ENCODE measurements at regions not wholly inside any gene's neighbourhood (a gene's known extent, or its start where the extent isn't known, plus 50 kb on each side); places are given as distances from the start of the nearest gene placed in this dataset.

GRCh38 chr1:208510192-208510952 lies 266.2 kb upstream of the PLXNA2 start:
- Histone ChIP-seq H3K36me3 (ENCODE audit: low read depth) (no peaks in the 10 kb centered on the region), H3K9me2 (ENCODE audit: insufficient read depth) (no peaks in the 10 kb centered on the region), H3K4me3 (no peak overlapping the region), H3K27me3 (replicated peaks; ENCODE audit: insufficient read depth) (no peaks in the 10 kb centered on the region), H2AFZ (no peak overlapping the region), H3K4me2 (ENCODE audit: unreplicated experiment) (no peak overlapping the region), H3K4me1 (ENCODE audit: insufficient read depth) (no peaks in the 10 kb centered on the region), H3K79me2 (ENCODE audit: insufficient read depth) (no peaks in the 10 kb centered on the region), H4K20me1 (ENCODE audit: insufficient read depth) (no peaks in the 10 kb centered on the region), H3K27ac (no peak overlapping the region), H3K9ac (no peak overlapping the region), H3K9me3 (ENCODE audit: low read depth) (no peaks in the 10 kb centered on the region), H3F3A (ENCODE audit: insufficient read depth) (no peaks in the 10 kb centered on the region)
- in situ Hi-C loops (cut with MboI): no loop called here
- TF ChIP-seq EZH2 (IDR thresholded peaks at IDR 0.05; ENCODE audit: insufficient read depth, poor library complexity, severe bottlenecking) (no peak), EZH2phosphoT487 (IDR thresholded peaks at IDR 0.05; ENCODE audit: insufficient read depth, low read depth) (no peak)
- DNase-seq: peak; percentile 66
- 66 to 70% methylated on average over 5 of the region's 5 CpGs for WGBS, 2 experiments (ENCODE audit: low coverage in 1 of 2, low lambda C conversion rate in 2 of 2, missing lambda C conversion rate in 2 of 2)

DNA sequence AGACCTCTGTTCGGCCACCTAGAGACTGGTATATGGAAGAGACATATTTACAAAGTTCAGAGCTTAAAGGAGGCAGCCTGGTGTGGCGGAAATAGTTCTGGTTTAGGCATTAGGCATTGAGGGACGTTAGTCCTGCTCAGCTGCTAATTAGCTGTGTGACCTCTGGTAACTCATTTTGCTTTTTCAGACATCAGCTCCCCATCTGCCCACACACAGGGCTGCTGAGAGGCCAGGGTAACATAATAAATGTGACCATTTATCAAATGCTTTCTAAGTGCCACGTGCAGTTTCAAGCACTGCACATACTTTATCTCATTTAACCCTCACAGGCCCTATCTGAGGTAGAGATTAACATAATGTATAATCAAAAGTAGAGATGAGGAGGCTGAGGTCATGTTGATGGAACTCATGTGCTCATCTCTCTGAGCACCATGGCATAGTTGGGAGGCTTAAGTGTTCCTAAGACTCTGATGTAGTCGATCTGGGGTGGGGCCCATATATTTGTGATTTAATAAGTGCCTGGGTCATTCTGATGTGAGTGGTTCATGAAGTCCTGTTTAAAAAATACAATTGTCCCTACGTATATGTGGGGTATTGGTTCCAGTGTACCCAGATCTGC lies 267.2 kb upstream of the PLXNA2 start:
- Histone ChIP-seq H3K4me1 (ENCODE audit: insufficient read depth) (no peaks in the 10 kb centered on the region), H3K27me3 (replicated peaks; ENCODE audit: insufficient read depth) (no peaks in the 10 kb centered on the region), H3K36me3 (ENCODE audit: low read depth) (no peaks in the 10 kb centered on the region), H3K4me2 (ENCODE audit: unreplicated experiment) (no peak overlapping the region), H3K9me2 (ENCODE audit: insufficient read depth) (no peaks in the 10 kb centered on the region), H3K4me3 (no peak overlapping the region), H3K9ac (no peak overlapping the region), H2AFZ (no peak overlapping the region), H3K27ac (no peak overlapping the region), H3K79me2 (ENCODE audit: insufficient read depth) (no peaks in the 10 kb centered on the region), H3F3A (ENCODE audit: insufficient read depth) (no peaks in the 10 kb centered on the region), H3K9me3 (ENCODE audit: low read depth) (no peaks in the 10 kb centered on the region), H4K20me1 (ENCODE audit: insufficient read depth) (no peaks in the 10 kb centered on the region)
- TF ChIP-seq EZH2 (IDR thresholded peaks at IDR 0.05; ENCODE audit: insufficient read depth, poor library complexity, severe bottlenecking) (no peak), EZH2phosphoT487 (IDR thresholded peaks at IDR 0.05; ENCODE audit: insufficient read depth, low read depth) (no peak)
- in situ Hi-C loops (cut with MboI): no loop called here
- WGBS, 2 experiments (ENCODE audit: low coverage in 1 of 2, low lambda C conversion rate in 2 of 2, missing lambda C conversion rate in 2 of 2): 21 to 27% methylated on average over 6 of the region's 6 CpGs
- DNase-seq: no peak

GRCh38 chr1:208513799-208514198 lies 269.6 kb upstream of the PLXNA2 start:
- no peak overlapping the region for H3K4me3 ChIP-seq
- no peak overlapping the region for H3K27ac ChIP-seq
- no peak overlapping the region for H3K9ac ChIP-seq
- no peak for DNase-seq
- H3K4me1 ChIP-seq (ENCODE audit: insufficient read depth): no peaks in the 10 kb centered on the region
- no peaks in the 10 kb centered on the region for H3F3A ChIP-seq (ENCODE audit: insufficient read depth)
- no peak overlapping the region for H3K4me2 ChIP-seq (ENCODE audit: unreplicated experiment)
- no peaks in the 10 kb centered on the region for H4K20me1 ChIP-seq (ENCODE audit: insufficient read depth)
- no peaks in the 10 kb centered on the region for H3K9me3 ChIP-seq (ENCODE audit: low read depth)
- 4 to 6% methylated on average over 2 of the region's 2 CpGs for WGBS, 2 experiments (ENCODE audit: low coverage in 1 of 2, low lambda C conversion rate in 2 of 2, missing lambda C conversion rate in 2 of 2)
- no peaks in the 10 kb centered on the region for H3K9me2 ChIP-seq (ENCODE audit: insufficient read depth)
- in situ Hi-C loops (cut with MboI): no loop called here
- H3K36me3 ChIP-seq (ENCODE audit: low read depth): no peaks in the 10 kb centered on the region
- no peaks in the 10 kb centered on the region for H3K79me2 ChIP-seq (ENCODE audit: insufficient read depth)
- TF ChIP-seq EZH2 (IDR thresholded peaks at IDR 0.05; ENCODE audit: insufficient read depth, poor library complexity, severe bottlenecking): no peak
- H2AFZ ChIP-seq: no peak overlapping the region
- H3K27me3 ChIP-seq (replicated peaks; ENCODE audit: insufficient read depth): no peaks in the 10 kb centered on the region

DNA sequence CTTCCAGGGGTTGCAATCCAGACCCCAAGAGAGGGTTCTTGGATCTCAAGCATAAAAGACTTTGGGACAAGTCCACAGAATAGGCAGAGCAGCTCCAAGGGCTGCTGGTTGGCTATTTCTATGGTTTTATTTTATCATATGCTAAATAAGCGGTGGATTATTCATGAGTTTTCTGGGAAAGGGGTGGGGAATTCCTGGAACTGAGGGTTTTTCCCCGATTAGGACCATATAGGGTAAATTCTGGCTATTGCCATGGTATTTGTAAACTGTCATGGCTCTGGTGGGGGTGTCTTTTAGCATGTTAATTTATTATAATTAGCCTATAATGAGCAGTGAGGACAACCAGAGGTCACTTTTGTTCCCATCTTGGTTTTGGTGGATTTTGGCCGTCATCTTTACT lies 270.9 kb upstream of the PLXNA2 start:
- Histone ChIP-seq H3K27ac (no peak overlapping the region), H3K9me3 (ENCODE audit: low read depth) (no peaks in the 10 kb centered on the region), H2AFZ (no peak overlapping the region), H3K9me2 (ENCODE audit: insufficient read depth) (no peaks in the 10 kb centered on the region), H3K4me2 (ENCODE audit: unreplicated experiment) (no peak overlapping the region), H4K20me1 (ENCODE audit: insufficient read depth) (no peaks in the 10 kb centered on the region), H3K4me1 (ENCODE audit: insufficient read depth) (no peaks in the 10 kb centered on the region), H3K9ac (no peak overlapping the region), H3K27me3 (replicated peaks; ENCODE audit: insufficient read depth) (peaks cover 7% of the 10 kb centered on the region; the same call in 1 of the 2 replicates), H3K36me3 (ENCODE audit: low read depth) (no peaks in the 10 kb centered on the region), H3K79me2 (ENCODE audit: insufficient read depth) (no peaks in the 10 kb centered on the region), H3K4me3 (no peak overlapping the region), H3F3A (ENCODE audit: insufficient read depth) (no peaks in the 10 kb centered on the region)
- WGBS, 2 experiments (ENCODE audit: low coverage in 1 of 2, low lambda C conversion rate in 2 of 2, missing lambda C conversion rate in 2 of 2): 29 to 32% methylated on average over 3 of the region's 3 CpGs
- TF ChIP-seq EZH2 (IDR thresholded peaks at IDR 0.05; ENCODE audit: insufficient read depth, poor library complexity, severe bottlenecking) (no peak), EZH2phosphoT487 (IDR thresholded peaks at IDR 0.05; ENCODE audit: insufficient read depth, low read depth) (no peak)
- no peak for DNase-seq
- in situ Hi-C loops (cut with MboI): no loop called here
